ENCODE measurements at regions not wholly inside any gene's neighbourhood (a gene's known extent, or its start where the extent isn't known, plus 50 kb on each side); places are given as distances from the start of the nearest gene placed in this dataset.

GRCh38 chr1:83807231-83807630 is 191.7 kb downstream of the TTLL7 start:
- H3K9me3 ChIP-seq (ENCODE audit: low read depth), result no peaks in the 10 kb centered on the region
- H3K4me3 Mint-ChIP-seq, result no peak overlapping the region
- H3K36me3 ChIP-seq, result no peaks in the 10 kb centered on the region
- H3K27me3 ChIP-seq, result no peaks in the 10 kb centered on the region
- TF ChIP-seq EZH2phosphoT487 (IDR thresholded peaks at IDR 0.05) (no peak), EZH2 (IDR thresholded peaks at IDR 0.05) (no peak)
- TF ChIP-seq, protein P1, sequence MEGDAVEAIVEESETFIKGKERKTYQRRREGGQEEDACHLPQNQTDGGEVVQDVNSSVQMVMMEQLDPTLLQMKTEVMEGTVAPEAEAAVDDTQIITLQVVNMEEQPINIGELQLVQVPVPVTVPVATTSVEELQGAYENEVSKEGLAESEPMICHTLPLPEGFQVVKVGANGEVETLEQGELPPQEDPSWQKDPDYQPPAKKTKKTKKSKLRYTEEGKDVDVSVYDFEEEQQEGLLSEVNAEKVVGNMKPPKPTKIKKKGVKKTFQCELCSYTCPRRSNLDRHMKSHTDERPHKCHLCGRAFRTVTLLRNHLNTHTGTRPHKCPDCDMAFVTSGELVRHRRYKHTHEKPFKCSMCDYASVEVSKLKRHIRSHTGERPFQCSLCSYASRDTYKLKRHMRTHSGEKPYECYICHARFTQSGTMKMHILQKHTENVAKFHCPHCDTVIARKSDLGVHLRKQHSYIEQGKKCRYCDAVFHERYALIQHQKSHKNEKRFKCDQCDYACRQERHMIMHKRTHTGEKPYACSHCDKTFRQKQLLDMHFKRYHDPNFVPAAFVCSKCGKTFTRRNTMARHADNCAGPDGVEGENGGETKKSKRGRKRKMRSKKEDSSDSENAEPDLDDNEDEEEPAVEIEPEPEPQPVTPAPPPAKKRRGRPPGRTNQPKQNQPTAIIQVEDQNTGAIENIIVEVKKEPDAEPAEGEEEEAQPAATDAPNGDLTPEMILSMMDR (IDR thresholded peaks at IDR 0.05), result no peak
- H3K27ac Mint-ChIP-seq, result no peak overlapping the region
- H3F3A ChIP-seq (ENCODE audit: low read depth), result no peaks in the 10 kb centered on the region
- no peaks in the 10 kb centered on the region for H4K20me1 ChIP-seq (ENCODE audit: low read depth)
- H3K79me2 ChIP-seq (ENCODE audit: low read depth), result no peaks in the 10 kb centered on the region
- H3K36me3 Mint-ChIP-seq, result no peaks in the 10 kb centered on the region
- H3K4me3 ChIP-seq, result no peak overlapping the region
- no peak overlapping the region for H3K4me2 ChIP-seq
- H3K4me1 ChIP-seq, result peaks cover 7% of the 10 kb centered on the region
- peaks cover 7% of the 10 kb centered on the region for H3K27me3 Mint-ChIP-seq (ENCODE audit: insufficient read depth, low read depth)
- no peak overlapping the region for H3K9ac ChIP-seq
- no peak overlapping the region for H2AFZ ChIP-seq (replicated peaks)
- peaks cover 25% of the 10 kb centered on the region for H3K4me1 Mint-ChIP-seq
- no peak for DNase-seq (ENCODE audit: low spot score)
- H3K9me3 Mint-ChIP-seq, result no peaks in the 10 kb centered on the region
- no peak overlapping the region for H3K27ac ChIP-seq

DNA sequence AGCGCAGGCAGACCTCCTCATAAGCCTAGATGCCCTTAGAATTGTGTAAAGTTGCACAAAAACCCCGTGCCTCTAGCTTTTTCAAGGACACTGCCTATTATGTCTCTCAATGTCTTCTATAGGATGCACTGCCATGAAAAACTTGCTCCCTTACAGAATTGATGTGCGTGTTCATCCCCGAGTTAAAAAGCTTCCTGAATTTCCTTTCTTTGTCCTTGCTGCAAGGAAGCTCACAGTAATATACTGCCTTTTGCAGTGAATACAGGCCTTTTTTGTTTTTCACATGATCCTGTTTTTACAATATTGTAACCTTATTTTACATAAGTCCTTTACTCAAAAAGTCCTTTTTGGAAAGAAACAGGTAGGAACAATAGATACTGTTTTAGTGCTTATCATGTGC is 193.0 kb downstream of the TTLL7 start:
- no peak overlapping the region for H3K9ac ChIP-seq
- H3K9me3 ChIP-seq (ENCODE audit: low read depth), result no peaks in the 10 kb centered on the region
- H3K27me3 ChIP-seq, result no peaks in the 10 kb centered on the region
- H3K4me3 ChIP-seq, result no peak overlapping the region
- peaks cover 33% of the 10 kb centered on the region for H3K4me1 Mint-ChIP-seq
- no peaks in the 10 kb centered on the region for H3K79me2 ChIP-seq (ENCODE audit: low read depth)
- no peaks in the 10 kb centered on the region for H4K20me1 ChIP-seq (ENCODE audit: low read depth)
- no peaks in the 10 kb centered on the region for H3K9me3 Mint-ChIP-seq
- H3K36me3 ChIP-seq, result no peaks in the 10 kb centered on the region
- H2AFZ ChIP-seq (replicated peaks), result no peak overlapping the region
- no peak for TF ChIP-seq EZH2 (IDR thresholded peaks at IDR 0.05)
- no peak for TF ChIP-seq EZH2phosphoT487 (IDR thresholded peaks at IDR 0.05)
- TF ChIP-seq, protein P1 (IDR thresholded peaks at IDR 0.05), result no peak
- no peak overlapping the region for H3K4me2 ChIP-seq
- no peaks in the 10 kb centered on the region for H3F3A ChIP-seq (ENCODE audit: low read depth)
- no peak overlapping the region for H3K27ac Mint-ChIP-seq
- no peak overlapping the region for H3K4me3 Mint-ChIP-seq
- no peak overlapping the region for H3K27ac ChIP-seq
- DNase-seq (ENCODE audit: low spot score), result no peak
- H3K27me3 Mint-ChIP-seq (ENCODE audit: insufficient read depth, low read depth), result peaks cover 7% of the 10 kb centered on the region
- H3K4me1 ChIP-seq, result peaks cover 14% of the 10 kb centered on the region
- no peaks in the 10 kb centered on the region for H3K36me3 Mint-ChIP-seq

GRCh38 chr1:83802460-83803152 is 196.3 kb downstream of the TTLL7 start:
- Mint-ChIP-seq H3K36me3 (no peaks in the 10 kb centered on the region), H3K27me3 (ENCODE audit: insufficient read depth, low read depth) (peaks cover 2% of the 10 kb centered on the region), H3K27ac (no peak overlapping the region), H3K9me3 (peaks cover under 1% of the 10 kb centered on the region), H3K4me1 (peaks cover 51% of the 10 kb centered on the region), H3K4me3 (no peak overlapping the region)
- Histone ChIP-seq H2AFZ (replicated peaks) (no peak overlapping the region), H3K27me3 (no peaks in the 10 kb centered on the region), H3K9me3 (ENCODE audit: low read depth) (no peaks in the 10 kb centered on the region), H3K27ac (no peak overlapping the region), H3K36me3 (no peaks in the 10 kb centered on the region), H3K9ac (no peak overlapping the region), H3K4me3 (no peak overlapping the region), H3K79me2 (ENCODE audit: low read depth) (no peaks in the 10 kb centered on the region), H4K20me1 (ENCODE audit: low read depth) (no peaks in the 10 kb centered on the region), H3K4me2 (peak overlapping the region; percentile 17), H3K4me1 (peaks cover 37% of the 10 kb centered on the region), H3F3A (ENCODE audit: low read depth) (peaks cover 11% of the 10 kb centered on the region)
- TF ChIP-seq, protein P1 (IDR thresholded peaks at IDR 0.05), result no peak
- TF ChIP-seq EZH2phosphoT487 (IDR thresholded peaks at IDR 0.05) (no peak), EZH2 (IDR thresholded peaks at IDR 0.05) (no peak)
- DNase-seq (ENCODE audit: low spot score), result no peak
